A673 (cell line): ENCODE measurements at regions not wholly inside any gene's neighbourhood (a gene's known extent, or its start where the extent isn't known, plus 50 kb on each side); places are given as distances from the start of the nearest gene placed in this dataset.

Experiments used
- BruUV-seq: library from RNA; stranded (reverse); fragments of 400-500 nt; replicated peaks from 2 replicates; lab custom pipeline; 2021; lab: Mats Ljungman, UMichigan
- CTCF ChIA-PET: fragments of 300-600 bp; sonication (Branson Sonifier 250); formaldehyde crosslinking; loops from one replicate; lab custom pipeline; 2022; ENCODE audit warnings: antibody characterized with exemption; lab: Charles Lee
- POLR2A ChIA-PET: fragments of 300-600 bp; sonication (Branson Sonifier 250); formaldehyde crosslinking; loops from one replicate; lab custom pipeline; 2022; ENCODE audit warnings: antibody characterized with exemption; ENCODE audit not compliant: low non-redundant PET; lab: Charles Lee
- DNase-seq: peaks from one replicate; pipeline ENCODE4 v3.0.0-alpha.2; 2015; ENCODE audit warnings: low spot score
- H3K27ac ChIP-seq: fragments of 200-600 bp; sonication (generic); 2 replicates; pipeline ENCODE4 v1.5.1; 2016; ENCODE audit warnings: mixed run types, low read depth, mild to moderate bottlenecking, mixed read lengths, antibody characterized with exemption, low read length; ENCODE audit not compliant: poor library complexity, severe bottlenecking
- H3K27me3 ChIP-seq: fragments of 200-600 bp; sonication (generic); replicated peaks from 2 replicates; pipeline ENCODE4 v1.6.1; 2017; ENCODE audit warnings: mixed run types, low read depth, mild to moderate bottlenecking, mixed read lengths, antibody characterized with exemption, low read length; ENCODE audit not compliant: insufficient read depth, poor library complexity
- H3K36me3 ChIP-seq: fragments of 200-600 bp; sonication (generic); 2 replicates; pipeline ENCODE4 v1.6.1; 2016; ENCODE audit warnings: mixed run types, mild to moderate bottlenecking, mixed read lengths, antibody characterized with exemption, low read length; ENCODE audit not compliant: insufficient read depth, poor library complexity, severe bottlenecking
- H3K4me1 ChIP-seq: fragments of 200-600 bp; sonication (generic); 2 replicates; pipeline ENCODE4 v1.6.1; 2017; ENCODE audit warnings: mixed run types, mild to moderate bottlenecking, mixed read lengths, antibody characterized with exemption, low read length; ENCODE audit not compliant: insufficient read depth, poor library complexity, severe bottlenecking
- H3K4me3 ChIP-seq: fragments of 200-600 bp; sonication (generic); 2 replicates; pipeline ENCODE4 v1.5.1; 2016; ENCODE audit warnings: low read depth, mixed run types, mild to moderate bottlenecking, mixed read lengths, low read length; ENCODE audit not compliant: poor library complexity, severe bottlenecking
- H3K9me3 ChIP-seq: fragments of 200-600 bp; sonication (generic); 2 replicates; pipeline ENCODE4 v1.6.1; 2016; ENCODE audit warnings: mixed run types, low read depth, mild to moderate bottlenecking, mixed read lengths, antibody characterized with exemption, low read length; ENCODE audit not compliant: poor library complexity, severe bottlenecking
- EZH2 ChIP-seq: fragments of 200-600 bp; sonication (generic); IDR thresholded peaks from 2 replicates; pipeline ENCODE4 v1.6.1; 2017; ENCODE audit warnings: borderline replicate concordance, low read depth, mild to moderate bottlenecking, mixed read lengths, antibody characterized with exemption, low read length; ENCODE audit not compliant: poor library complexity, severe bottlenecking
- intact Hi-C: fragments of 100-400 bp; cut with micrococcal nuclease; formaldehyde crosslinking; loops from one replicate; pipeline ENCODE4 v1.10.0; 2022; ENCODE audit not compliant: unreplicated experiment
- TF ChIP-seq, protein P1 (sequence below): fragments of 300-800, 200-600 bp; sonication (generic); conservative IDR thresholded peaks from 2 replicates; pipeline ENCODE4 v1.5.1; 2017; ENCODE audit warnings: low read depth, mild to moderate bottlenecking, antibody characterized with exemption, low read length, moderate library complexity, mixed read lengths

DNA sequence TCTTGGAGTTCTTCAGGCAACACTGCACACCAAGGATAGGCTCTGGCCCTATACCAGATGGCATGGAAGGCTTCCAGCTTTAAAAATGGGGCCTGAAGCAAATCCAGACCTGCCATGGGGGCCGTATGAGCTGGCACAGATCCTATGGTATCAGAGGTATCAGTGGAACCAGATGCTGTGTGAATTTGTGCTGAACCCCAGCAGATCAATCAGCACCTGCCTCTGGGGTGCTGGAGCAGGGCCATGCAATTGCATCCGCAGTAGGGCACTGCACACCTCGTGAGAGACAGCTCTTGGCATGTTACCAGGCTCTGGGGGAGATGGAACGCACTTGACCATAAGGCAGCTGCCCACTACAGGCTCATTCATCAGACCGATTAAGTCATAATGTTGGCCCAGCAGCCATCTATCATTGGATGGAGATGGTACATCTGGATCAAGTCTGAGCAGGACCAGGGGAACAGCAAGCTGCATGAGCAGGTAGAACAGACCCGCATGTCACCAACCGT, 221.5 kb downstream of the MYLK4 start:
- no peak for DNase-seq
- Histone ChIP-seq H3K9me3 (peaks cover 6% of the 10 kb centered on the region), H3K27me3 (no peaks in the 10 kb centered on the region), H3K27ac (no peak overlapping the region), H3K4me3 (no peak overlapping the region), H3K36me3 (no peaks in the 10 kb centered on the region), H3K4me1 (peaks cover 5% of the 10 kb centered on the region)
- intact Hi-C loops, result no loop called here
- ChIA-PET POLR2A (no interaction called here), CTCF (no interaction called here)
- no TSS peak for BruUV-seq
- no peak for TF ChIP-seq EZH2
- TF ChIP-seq, protein P1, sequence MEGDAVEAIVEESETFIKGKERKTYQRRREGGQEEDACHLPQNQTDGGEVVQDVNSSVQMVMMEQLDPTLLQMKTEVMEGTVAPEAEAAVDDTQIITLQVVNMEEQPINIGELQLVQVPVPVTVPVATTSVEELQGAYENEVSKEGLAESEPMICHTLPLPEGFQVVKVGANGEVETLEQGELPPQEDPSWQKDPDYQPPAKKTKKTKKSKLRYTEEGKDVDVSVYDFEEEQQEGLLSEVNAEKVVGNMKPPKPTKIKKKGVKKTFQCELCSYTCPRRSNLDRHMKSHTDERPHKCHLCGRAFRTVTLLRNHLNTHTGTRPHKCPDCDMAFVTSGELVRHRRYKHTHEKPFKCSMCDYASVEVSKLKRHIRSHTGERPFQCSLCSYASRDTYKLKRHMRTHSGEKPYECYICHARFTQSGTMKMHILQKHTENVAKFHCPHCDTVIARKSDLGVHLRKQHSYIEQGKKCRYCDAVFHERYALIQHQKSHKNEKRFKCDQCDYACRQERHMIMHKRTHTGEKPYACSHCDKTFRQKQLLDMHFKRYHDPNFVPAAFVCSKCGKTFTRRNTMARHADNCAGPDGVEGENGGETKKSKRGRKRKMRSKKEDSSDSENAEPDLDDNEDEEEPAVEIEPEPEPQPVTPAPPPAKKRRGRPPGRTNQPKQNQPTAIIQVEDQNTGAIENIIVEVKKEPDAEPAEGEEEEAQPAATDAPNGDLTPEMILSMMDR, result no peak

DNA sequence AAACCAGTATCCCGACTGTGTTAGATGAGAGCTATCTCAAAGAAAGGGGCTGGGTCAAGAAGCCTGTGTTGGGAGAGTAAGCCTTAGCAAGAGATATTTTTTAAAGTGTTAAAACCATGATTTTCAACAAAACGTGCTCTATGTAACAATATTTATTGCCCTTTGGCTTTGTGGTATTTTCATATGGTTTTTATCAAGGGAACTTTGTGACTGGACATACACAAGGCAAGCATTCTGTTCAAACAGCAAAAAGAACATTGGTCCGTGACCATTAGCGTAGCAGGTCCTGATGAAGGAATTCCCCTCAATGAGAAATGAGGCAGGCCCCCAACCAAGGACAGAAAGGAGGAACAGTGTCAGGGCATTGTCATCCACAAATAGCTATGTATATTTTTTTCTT, 222.6 kb downstream of the MYLK4 start:
- BruUV-seq, result no TSS peak
- no peaks in the 10 kb centered on the region for H3K27me3 ChIP-seq
- no peak for DNase-seq
- H3K27ac ChIP-seq, result no peak overlapping the region
- H3K4me1 ChIP-seq, result no peaks in the 10 kb centered on the region
- intact Hi-C loops, result no loop called here
- H3K9me3 ChIP-seq, result peaks cover 6% of the 10 kb centered on the region
- ChIA-PET POLR2A (no interaction called here), CTCF (no interaction called here)
- no peak overlapping the region for H3K4me3 ChIP-seq
- H3K36me3 ChIP-seq, result no peaks in the 10 kb centered on the region
- TF ChIP-seq, protein P1, result no peak
- no peak for TF ChIP-seq EZH2

DNA sequence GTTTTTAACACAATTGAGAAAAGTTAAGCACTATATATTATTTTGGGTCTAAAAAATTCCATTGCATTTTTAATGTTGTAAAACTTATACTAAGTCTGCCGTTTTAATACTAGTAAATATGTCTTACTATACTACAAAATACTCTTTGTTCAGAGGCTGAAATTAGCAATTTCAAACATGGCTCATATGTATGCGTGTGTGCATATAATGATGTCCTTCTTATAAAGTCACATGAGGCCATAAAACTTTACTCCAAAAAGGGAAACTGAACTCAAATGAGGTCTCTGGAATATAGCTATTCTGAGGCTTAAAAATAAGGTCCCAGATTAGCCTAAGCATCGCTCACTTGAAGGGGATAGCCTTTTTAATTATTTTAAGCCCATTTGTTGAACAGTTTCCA, 224.0 kb downstream of the MYLK4 start:
- no TSS peak for BruUV-seq
- Histone ChIP-seq H3K4me1 (no peaks in the 10 kb centered on the region), H3K4me3 (no peak overlapping the region), H3K27me3 (no peaks in the 10 kb centered on the region), H3K9me3 (no peaks in the 10 kb centered on the region), H3K36me3 (no peaks in the 10 kb centered on the region), H3K27ac (no peak overlapping the region)
- ChIA-PET CTCF (no interaction called here), POLR2A (no interaction called here)
- intact Hi-C loops, result no loop called here
- TF ChIP-seq EZH2, result no peak
- TF ChIP-seq, protein P1, result no peak
- no peak for DNase-seq
